Thyroid gland (tissue), 4 donors: ENCODE measurements at regions not wholly inside any gene's neighbourhood (a gene's known extent, or its start where the extent isn't known, plus 50 kb on each side); places are given as distances from the start of the nearest gene placed in this dataset.
"Not testable (repeated sequence)": the region's sequence is repeated elsewhere in the genome, so short reads cannot be mapped to it uniquely, and the experiment has no call there.

Source experiments
- DNase-seq, 2 donors: peaks; one replicate each; pipeline ENCODE4 v3.0.0-alpha.2; 2019
- H3K27ac ChIP-seq, 3 donors: fragments of 200-600 bp; sonication (generic); 1 replicate in 2 of 3; 2 replicates in 1 of 3; pipeline ENCODE4 v1.5.1; 2016 to 2019; ENCODE audit warnings: mild to moderate bottlenecking in 1 of 3, moderate library complexity in 1 of 3
- H3K27me3 ChIP-seq: fragments of 200-600 bp; sonication (generic); one replicate; pipeline ENCODE4 v1.5.1; 2019
- H3K36me3 ChIP-seq, 2 donors: fragments of 200-600 bp; sonication (generic); one replicate each; pipeline ENCODE4 v1.5.1; 2016 to 2019
- H3K4me1 ChIP-seq, 2 donors: fragments of 200-600 bp; sonication (generic); one replicate each; pipeline ENCODE4 v1.5.1; 2017 to 2019
- H3K4me3 ChIP-seq, 3 donors: fragments of 200-600 bp; sonication (generic); replicated peaks in 1 of 3; 1 replicate in 2 of 3; 2 replicates in 1 of 3; pipeline ENCODE4 v1.5.1; 2016; ENCODE audit warnings: mild to moderate bottlenecking in 1 of 3
- H3K9me3 ChIP-seq: fragments of 200-600 bp; sonication (generic); one replicate; pipeline ENCODE4 v1.5.1; 2017
- CTCF ChIP-seq, 6 experiments: fragments of 200-600 bp in 3 of 6; fragments of 450-650 bp in 3 of 6; sonication (generic) in 3 of 6; IDR thresholded peaks; one replicate each; pipeline ENCODE4 v1.5.1; 2016 to 2019; ENCODE audit warnings: antibody characterized with exemption in 6 of 6, mild to moderate bottlenecking in 2 of 6, inconsistent platforms in 1 of 6, moderate library complexity in 1 of 6
- POLR2A ChIP-seq, 2 donors: fragments of 450-650 bp; IDR thresholded peaks; one replicate each; pipeline ENCODE4 v1.6.1; 2017; ENCODE audit warnings: antibody characterized with exemption in 2 of 2, mild to moderate bottlenecking in 2 of 2, moderate library complexity in 1 of 2
- WGBS, 2 donors: methylation state at CpG; one replicate each; pipeline ENCODE4 v1.1.5; 2017; 5-methylcytosine and 5-hydroxymethylcytosine counted together
- intact Hi-C: fragments of 100-400 bp; cut with DNase I; formaldehyde crosslinking; loops from one replicate; pipeline ENCODE4 v1.15.1; 2023

- no peaks in the 10 kb centered on the region for H3K27me3 ChIP-seq
- no peaks in the 10 kb centered on the region for H3K9me3 ChIP-seq
- no peaks in the 10 kb centered on the region for H3K36me3 ChIP-seq
- WGBS, 2 donors, result 34 to 41% methylated on average over 3 of the region's 3 CpGs
- H3K27ac ChIP-seq, result no peak overlapping the region
- intact Hi-C loops, result no loop called here
- DNase-seq, result peak; percentile 49 to 58
- TF ChIP-seq POLR2A (IDR thresholded peaks at IDR 0.05), result no peak
- no peak for TF ChIP-seq CTCF (IDR thresholded peaks at IDR 0.05)
- no peaks in the 10 kb centered on the region for H3K4me1 ChIP-seq
- H3K4me3 ChIP-seq, result no peak overlapping the region
Observed at GRCh38 chr17:31649302-31649701, 209.7 kb downstream of the COPRS start.

GRCh38 chr17:31647661-31648060, 211.4 kb downstream of the COPRS start:
- no peak for TF ChIP-seq CTCF (IDR thresholded peaks at IDR 0.05)
- TF ChIP-seq POLR2A (IDR thresholded peaks at IDR 0.05), result no peak
- Histone ChIP-seq H3K4me1 (no peaks in the 10 kb centered on the region), H3K27me3 (no peaks in the 10 kb centered on the region), H3K36me3 (no peaks in the 10 kb centered on the region), H3K27ac (no peak overlapping the region), H3K4me3 (no peak overlapping the region), H3K9me3 (no peaks in the 10 kb centered on the region)
- intact Hi-C loops, result no loop called here
- 63 to 74% methylated on average over 1 of the region's 1 CpG for WGBS, 2 donors
- DNase-seq, result no peak

- no peak overlapping the region for H3K4me3 ChIP-seq
- TF ChIP-seq CTCF (IDR thresholded peaks at IDR 0.05), result no peak
- TF ChIP-seq POLR2A (IDR thresholded peaks at IDR 0.05), result no peak
- no peaks in the 10 kb centered on the region for H3K27me3 ChIP-seq
- intact Hi-C loops, result no loop called here
- no peak overlapping the region for H3K27ac ChIP-seq
- WGBS, 2 donors, result 92 to 97% methylated on average over 2 of the region's 2 CpGs
- no peaks in the 10 kb centered on the region for H3K36me3 ChIP-seq
- no peaks in the 10 kb centered on the region for H3K9me3 ChIP-seq
- no peaks in the 10 kb centered on the region for H3K4me1 ChIP-seq
- DNase-seq, result no peak
Observed at GRCh38 chr17:31646642-31647041, 212.4 kb downstream of the COPRS start.

GRCh38 chr17:31645351-31645750, 213.7 kb downstream of the COPRS start:
- Histone ChIP-seq H3K9me3 (no peaks in the 10 kb centered on the region), H3K27me3 (no peaks in the 10 kb centered on the region), H3K4me1 (no peaks in the 10 kb centered on the region), H3K4me3 (no peak overlapping the region), H3K36me3 (no peaks in the 10 kb centered on the region), H3K27ac (no peak overlapping the region)
- DNase-seq, result no peak
- 89 to 94% methylated on average over 3 of the region's 3 CpGs for WGBS, 2 donors
- intact Hi-C loops, result no loop called here
- TF ChIP-seq POLR2A (IDR thresholded peaks at IDR 0.05) (no peak), CTCF (IDR thresholded peaks at IDR 0.05) (no peak)

- H3K4me3 ChIP-seq, result no peak overlapping the region
- intact Hi-C loops, result no loop called here
- TF ChIP-seq POLR2A (IDR thresholded peaks at IDR 0.05) (no peak), CTCF (IDR thresholded peaks at IDR 0.05) (no peak)
- 75 to 82% methylated on average over 3 of the region's 3 CpGs for WGBS, 2 donors
- no peak for DNase-seq
- H3K4me1 ChIP-seq, result no peaks in the 10 kb centered on the region
- no peak overlapping the region for H3K27ac ChIP-seq
- H3K27me3 ChIP-seq, result no peaks in the 10 kb centered on the region
- H3K9me3 ChIP-seq, result no peaks in the 10 kb centered on the region
- H3K36me3 ChIP-seq, result no peaks in the 10 kb centered on the region
Observed at GRCh38 chr17:31631766-31632165, 227.3 kb downstream of the COPRS start.

- intact Hi-C loops, H3K9me3 ChIP-seq, H3K36me3 ChIP-seq, H3K27me3 ChIP-seq, H3K4me1 ChIP-seq, H3K4me3 ChIP-seq, H3K27ac ChIP-seq, DNase-seq: not testable (repeated sequence)
- 85 to 91% methylated on average over 8 of the region's 8 CpGs for WGBS, 2 donors
Observed at GRCh38 chr17:31630866-31631265, 228.2 kb downstream of the COPRS start.
